HuH-7.5 (cell line): ENCODE measurements at regions not wholly inside any gene's neighbourhood (a gene's known extent, or its start where the extent isn't known, plus 50 kb on each side); places are given as distances from the start of the nearest gene placed in this dataset.
"Not testable (repeated sequence)": the region's sequence is repeated elsewhere in the genome, so short reads cannot be mapped to it uniquely, and the experiment has no call there.

Experiments
- DNase-seq: peaks from one replicate; pipeline ENCODE4 v3.0.0; 2011; ENCODE audit warnings: low spot score

DNA sequence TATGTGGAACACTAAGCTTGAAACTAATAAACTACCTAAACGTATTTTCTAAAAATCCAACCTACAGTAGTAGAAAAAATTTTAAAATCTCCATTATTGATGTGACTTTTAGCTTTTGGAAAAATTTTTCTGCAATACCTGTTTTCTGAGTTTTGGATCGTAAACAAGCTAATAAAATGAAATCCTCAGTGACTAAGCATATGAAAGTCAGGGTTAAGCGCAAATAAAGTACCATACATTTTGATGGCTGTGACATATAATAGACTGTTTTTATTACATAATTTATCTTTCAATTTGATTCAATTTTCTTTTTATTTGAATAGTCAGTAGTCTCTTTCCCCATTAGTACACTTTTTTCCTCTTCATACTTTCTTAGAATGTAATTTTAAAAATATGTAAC lies 683.6 kb downstream of the NUP35 start:
- no peak for DNase-seq

- DNase-seq: no peak
Measured at GRCh38 chr2:183809404-183809803, 685.2 kb downstream of the NUP35 start.

- no peak for DNase-seq
Measured at GRCh38 chr2:183811281-183811680, 687.0 kb downstream of the NUP35 start.

DNA sequence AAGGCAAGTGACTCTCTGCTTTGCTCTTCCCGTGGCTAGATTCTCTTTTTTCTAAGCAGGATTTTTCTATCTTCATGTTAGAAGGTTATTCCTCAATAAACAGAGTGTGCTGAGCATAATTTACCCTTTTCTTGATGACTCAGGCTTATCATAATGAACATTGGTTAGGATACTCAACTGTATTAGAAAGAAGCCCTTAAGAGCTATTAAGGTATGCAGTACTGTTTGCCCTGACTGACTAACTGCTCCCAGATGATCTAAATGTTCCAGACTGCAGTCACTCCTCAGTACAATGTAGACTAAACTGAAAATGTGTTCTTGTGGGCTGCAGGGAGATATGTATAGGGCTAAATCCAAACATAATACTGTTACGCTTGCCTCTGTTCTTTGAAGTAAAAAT lies 687.8 kb downstream of the NUP35 start:
- no peak for DNase-seq

DNA sequence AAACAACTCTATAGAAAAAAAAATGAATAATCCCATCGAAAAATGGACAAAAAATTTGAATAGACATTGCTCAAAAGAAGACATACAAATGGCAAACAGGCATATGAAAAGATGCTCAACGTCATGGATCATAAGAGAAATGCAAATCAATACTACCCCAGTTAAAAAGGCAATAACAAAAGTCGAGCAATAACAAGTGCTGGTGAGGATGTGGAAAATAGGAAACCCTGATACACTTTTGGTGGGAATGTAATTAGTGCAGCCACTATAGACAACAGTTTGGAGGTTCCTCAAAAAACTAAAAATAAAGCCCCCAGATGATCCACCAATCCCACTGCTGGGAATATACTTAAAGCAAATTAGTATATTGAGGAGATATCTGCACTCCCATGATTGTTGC lies 701.5 kb downstream of the NUP35 start:
- no peak for DNase-seq

DNA sequence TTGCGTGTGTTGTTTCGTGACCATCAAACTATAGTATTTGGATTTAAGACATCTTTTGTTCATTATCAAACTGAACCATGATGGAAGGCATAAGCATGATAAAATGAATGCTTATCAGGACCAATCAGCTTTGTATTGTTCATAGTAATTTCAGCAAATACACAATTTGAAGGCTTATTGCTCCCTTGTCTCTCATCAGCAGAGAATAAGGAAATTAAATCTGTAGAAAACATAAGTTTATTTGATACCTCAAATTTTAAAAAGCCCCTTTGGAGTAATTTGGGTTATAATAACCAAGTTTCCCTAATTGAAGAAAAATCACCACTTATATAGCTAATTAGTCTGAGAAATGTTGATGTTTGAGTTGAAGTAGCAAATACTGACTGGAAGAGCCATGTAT lies 705.7 kb downstream of the NUP35 start:
- no peak for DNase-seq

GRCh38 chr2:183837157-183837556 lies 712.9 kb downstream of the NUP35 start:
- DNase-seq: no peak

DNA sequence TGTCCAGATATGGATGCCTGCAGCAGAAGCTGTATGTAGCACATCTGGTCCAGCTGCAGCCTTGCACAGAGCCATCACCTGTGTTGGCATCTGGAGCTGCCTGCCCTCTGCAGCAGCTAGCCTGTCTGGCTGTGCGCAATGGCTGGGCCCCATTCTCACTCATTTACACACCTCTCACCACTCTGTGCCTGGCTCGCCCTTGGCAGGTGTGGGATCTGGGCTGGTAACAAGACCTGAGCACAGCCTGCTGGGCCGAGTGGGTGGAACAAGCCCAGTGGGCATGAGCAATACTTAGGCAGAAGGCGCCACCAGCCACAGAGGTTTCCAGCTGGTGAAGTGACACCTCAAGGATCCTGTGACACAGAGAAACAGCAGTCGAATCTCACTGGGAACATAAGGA lies 714.1 kb downstream of the NUP35 start:
- DNase-seq: no peak

GRCh38 chr2:183840061-183840584 lies 715.9 kb downstream of the NUP35 start:
- DNase-seq: no peak

DNA sequence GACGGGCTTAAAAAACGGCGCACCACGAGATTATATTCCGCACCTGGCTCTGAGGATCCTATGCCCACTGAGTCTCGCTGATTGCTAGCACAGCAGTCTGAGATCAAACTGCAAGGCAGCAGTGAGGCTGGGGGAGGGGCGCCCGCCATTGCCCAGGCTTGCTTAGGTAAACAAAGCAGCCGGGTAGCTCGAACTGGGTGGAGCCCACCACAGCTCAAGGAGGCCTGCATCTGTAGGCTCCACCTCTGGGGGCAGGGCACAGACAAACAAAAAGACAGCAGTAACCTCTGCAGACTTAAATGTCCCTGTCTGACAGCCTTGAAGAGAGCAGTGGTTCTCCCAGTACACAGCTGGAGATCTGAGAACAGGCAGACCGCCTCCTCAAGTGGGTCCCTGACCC lies 725.6 kb downstream of the NUP35 start:
- not testable (repeated sequence) for DNase-seq

GRCh38 chr2:183859129-183859528 lies 734.9 kb downstream of the NUP35 start:
- DNase-seq: no peak

- DNase-seq: no peak
Measured at GRCh38 chr2:183866666-183867065, 731.7 kb upstream of the ZNF804A start.

GRCh38 chr2:183867206-183867605 lies 731.1 kb upstream of the ZNF804A start:
- no peak for DNase-seq

GRCh38 chr2:183868153-183868552 lies 730.2 kb upstream of the ZNF804A start:
- DNase-seq: no peak

- DNase-seq: no peak
Measured at GRCh38 chr2:183868707-183869106, 729.6 kb upstream of the ZNF804A start.

GRCh38 chr2:183872131-183872530 lies 726.2 kb upstream of the ZNF804A start:
- DNase-seq: no peak

DNA sequence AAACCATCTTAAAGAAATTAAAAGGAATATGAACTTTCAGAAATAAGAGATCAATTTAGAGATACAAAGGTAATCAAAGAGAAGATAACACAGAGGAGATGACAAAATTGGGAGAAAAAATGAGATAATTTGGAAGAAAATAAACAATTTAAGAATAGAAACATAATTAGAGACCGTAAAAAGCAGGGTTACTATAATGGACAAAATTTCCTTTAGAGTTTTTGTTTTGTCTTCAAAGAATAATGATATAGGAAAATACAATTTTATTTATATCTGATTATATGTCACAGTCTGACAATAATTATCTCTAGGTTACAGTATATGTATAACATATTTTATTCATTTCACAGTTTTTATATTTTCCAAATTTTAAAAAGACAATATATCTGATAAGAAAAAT lies 716.4 kb upstream of the ZNF804A start:
- no peak for DNase-seq

DNA sequence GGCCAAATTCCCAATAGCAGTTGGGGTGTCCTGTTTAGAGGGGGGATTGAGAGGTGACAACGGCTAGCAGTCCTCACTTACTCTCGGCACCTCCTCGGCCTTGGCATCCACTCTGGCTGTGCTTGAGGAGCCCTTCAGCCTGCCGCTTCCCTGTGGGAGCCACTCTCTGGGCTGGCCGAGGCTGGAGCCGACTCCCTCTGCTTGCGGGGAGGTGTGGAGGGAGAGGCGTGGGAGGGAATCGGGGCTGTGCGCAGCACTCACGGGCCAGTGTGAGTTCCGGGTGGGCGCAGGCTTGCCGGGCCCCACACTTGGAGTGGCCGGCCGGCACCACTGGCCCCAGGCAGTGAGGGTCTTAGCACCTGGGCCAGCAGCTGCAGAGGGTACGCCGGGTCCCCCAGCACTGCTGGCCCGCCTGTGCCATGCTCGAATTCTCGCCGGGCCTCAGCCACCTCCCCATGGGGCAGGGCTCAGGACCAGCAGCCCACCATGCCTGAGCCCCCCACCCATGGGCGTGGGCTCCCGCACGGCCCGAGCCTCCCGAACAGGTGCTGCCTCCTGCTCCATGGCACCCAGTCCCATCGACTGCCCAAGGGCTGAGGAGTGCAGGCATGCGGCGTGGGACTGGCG lies 705.9 kb upstream of the ZNF804A start:
- DNase-seq: no peak

DNA sequence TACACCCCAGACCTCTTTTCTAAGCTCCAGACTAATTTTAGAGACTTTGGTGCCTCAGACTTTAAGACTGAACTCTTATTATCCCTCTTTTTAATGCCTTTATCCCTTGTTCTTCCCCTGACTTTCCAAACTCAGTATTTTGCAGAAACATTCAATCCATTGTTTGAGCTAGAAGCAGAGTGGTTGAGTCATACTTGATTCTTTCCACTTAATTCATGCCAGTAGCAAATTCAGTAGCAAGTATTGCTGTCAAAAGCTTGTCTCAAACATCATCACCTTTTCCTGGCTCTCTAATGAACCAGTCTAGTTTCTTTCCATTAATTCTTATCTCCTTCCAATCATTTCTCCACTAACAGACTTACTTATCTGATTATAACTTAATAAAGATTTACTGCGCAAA lies 699.7 kb upstream of the ZNF804A start:
- DNase-seq: no peak

- DNase-seq: no peak
Measured at GRCh38 chr2:183901931-183902330, 696.4 kb upstream of the ZNF804A start.

DNA sequence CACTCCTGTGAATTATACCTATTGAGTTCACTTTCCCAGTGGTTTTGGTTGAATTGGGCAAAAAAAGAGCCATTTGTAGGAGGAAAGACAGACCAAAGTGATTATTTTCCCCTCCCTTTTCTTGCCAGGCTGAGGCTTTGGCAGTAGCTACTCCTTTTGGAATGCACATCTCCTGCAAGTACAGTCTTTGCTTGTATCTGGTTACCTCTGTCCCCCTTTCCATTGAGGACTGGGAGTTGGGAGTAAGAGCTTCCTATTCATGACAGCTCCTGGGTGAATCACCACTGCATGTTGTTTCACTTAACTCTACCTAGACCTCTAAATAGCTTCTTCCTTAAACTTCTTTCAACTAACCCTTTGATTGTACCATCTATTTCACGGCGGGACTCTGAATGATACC lies 695.3 kb upstream of the ZNF804A start:
- no peak for DNase-seq

DNA sequence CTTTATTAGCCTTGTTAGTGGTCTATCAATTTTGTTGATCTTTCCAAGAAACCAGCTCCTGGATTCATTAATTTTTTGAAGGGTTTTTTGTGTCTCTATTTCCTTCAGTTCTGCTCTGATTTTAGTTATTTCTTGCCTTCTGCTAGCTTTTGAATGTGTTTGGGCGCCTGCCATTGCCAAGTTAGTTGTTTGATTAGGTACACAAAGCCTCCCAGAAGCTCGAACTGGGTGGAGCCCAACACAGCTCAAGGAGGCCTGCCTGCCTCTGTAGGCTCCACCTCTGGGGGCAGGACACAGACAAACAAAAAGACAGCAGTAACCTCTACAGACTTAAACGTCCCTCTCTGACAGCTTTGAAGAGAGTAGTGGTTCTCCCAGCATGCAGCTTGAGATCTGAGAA lies 682.3 kb upstream of the ZNF804A start:
- not testable (repeated sequence) for DNase-seq

GRCh38 chr2:183919167-183919566 lies 679.2 kb upstream of the ZNF804A start:
- no peak for DNase-seq

DNA sequence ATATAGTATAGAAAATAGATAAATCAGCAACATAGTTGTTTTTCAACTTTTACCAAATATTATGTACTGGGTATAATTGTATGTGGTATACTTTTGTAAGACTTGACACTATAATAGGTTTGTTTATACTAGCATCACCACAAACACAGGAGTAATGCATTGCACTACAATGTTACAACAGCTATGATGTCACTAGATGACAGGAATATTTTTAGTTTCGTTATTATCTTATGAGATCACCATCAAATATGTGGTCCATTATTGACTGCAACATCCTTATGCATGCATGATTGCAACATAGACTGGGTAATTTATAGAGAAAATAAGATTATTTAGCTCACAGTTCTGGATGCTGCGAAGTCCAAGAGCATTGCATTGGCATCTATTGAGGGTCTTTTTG lies 678.4 kb upstream of the ZNF804A start:
- no peak for DNase-seq

DNA sequence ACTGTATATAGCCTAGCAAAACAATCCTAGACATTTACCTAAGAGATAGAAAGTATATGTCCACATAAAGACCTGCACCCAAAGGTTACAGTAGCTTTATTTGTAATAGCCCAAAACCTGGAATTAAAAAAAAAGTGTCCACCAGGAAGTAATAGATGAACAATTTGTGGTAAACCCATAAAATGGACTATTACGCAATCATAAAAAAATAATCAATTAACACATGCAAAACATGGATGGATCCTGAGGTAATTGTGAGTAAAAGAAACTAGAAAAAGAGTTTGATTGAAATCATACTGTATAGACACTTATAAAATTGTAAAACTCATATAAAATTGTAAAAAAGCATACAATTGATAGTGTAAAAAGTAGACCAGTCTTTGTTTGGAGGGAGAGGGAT lies 673.0 kb upstream of the ZNF804A start:
- no peak for DNase-seq
